ENCODE measurements at regions not wholly inside any gene's neighbourhood (a gene's known extent, or its start where the extent isn't known, plus 50 kb on each side); places are given as distances from the start of the nearest gene placed in this dataset.
"Not testable (repeated sequence)": the region's sequence is repeated elsewhere in the genome, so short reads cannot be mapped to it uniquely, and the experiment has no call there.

GRCh38 chr10:120111628-120112027 lies 219.1 kb downstream of the SEC23IP start:
- DNase-seq (ENCODE audit: low read depth), result no peak

GRCh38 chr10:120112809-120113208 lies 220.3 kb downstream of the SEC23IP start:
- no peak for DNase-seq (ENCODE audit: low read depth)

DNA sequence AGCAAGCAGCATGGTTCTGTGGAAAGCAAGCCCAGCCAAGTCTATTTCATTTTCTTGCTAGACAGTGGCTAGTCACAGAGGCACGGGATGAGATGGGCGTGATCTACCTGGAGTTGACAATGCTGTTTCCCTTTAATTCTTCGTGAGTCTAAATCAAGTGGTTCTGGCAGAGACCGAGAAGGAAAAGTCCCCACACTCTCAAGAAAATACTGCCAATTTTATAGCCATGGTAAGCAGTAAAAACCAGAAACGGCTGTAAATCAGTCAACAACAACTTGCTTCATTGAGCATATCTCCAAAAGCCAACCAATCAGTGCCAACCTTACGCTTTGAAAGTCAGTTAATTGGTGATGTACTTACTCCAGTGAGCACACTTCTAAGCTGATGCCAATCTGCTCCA lies 223.4 kb downstream of the SEC23IP start:
- no peak for DNase-seq (ENCODE audit: low read depth)

DNA sequence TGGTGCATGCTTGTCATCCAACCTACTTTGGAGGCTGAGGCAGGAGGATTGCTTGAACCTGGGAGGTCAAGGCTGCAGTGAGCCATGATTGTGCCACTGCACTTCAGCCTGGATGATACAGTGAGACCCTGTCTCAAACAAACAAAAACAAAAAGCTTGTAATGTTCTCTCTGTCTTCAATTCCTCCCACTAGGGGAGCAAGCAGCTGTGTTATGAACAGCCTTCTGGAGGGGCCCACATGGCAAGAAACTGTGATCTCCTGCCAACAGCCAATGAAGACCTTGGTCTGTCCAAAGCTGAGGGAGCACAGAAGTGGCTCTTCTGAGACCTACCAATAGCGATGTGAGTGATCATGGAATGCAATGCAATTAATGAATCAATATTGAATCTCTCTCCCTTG lies 229.2 kb downstream of the SEC23IP start:
- no peak for DNase-seq (ENCODE audit: low read depth)

DNA sequence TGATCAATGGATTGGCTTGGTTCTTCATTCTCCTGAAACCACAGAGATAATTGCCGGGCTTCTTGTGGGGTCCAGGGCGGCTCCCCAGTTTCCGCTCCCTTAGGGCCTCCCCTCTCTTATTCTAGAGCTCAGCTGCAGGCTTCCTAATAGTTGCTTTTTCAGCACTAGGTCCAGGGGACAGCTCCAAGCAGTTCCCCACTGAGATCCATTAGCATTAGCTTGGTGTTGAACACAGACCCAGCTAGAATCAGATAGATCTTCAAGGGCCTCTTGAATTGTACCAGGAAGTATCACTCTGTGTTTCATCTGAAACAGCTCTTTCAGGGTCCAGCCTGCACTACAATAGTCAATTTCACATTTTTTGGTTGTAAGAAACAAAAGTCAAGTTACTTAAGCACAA lies 238.7 kb downstream of the SEC23IP start:
- DNase-seq (ENCODE audit: low read depth), result no peak

- no peak for DNase-seq (ENCODE audit: low read depth)
These were observed 240.3 kb downstream of the SEC23IP start for GRCh38 chr10:120132811-120133210.

DNA sequence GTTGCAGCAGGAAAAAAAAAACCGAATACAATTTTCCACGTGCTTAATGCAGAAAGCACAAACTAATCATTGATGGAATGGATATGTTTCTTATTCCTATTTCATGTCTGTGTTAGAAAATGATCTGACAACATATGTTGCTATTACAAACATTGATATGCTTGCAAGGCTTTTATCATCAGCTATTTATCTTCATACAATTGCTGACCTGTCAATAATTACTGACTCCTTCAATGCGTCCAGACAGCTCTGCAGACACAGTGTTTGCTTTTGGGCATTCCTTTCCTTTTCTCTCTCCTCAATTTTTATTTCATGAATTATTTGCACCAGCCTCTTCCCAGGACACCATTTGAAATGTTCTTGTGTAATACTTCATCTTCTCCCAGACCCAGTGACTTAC lies 246.2 kb downstream of the SEC23IP start:
- DNase-seq (ENCODE audit: low read depth), result no peak

GRCh38 chr10:120145107-120145506 lies 252.6 kb downstream of the SEC23IP start:
- no peak for DNase-seq (ENCODE audit: low read depth)

- no peak for DNase-seq (ENCODE audit: low read depth)
These were observed 264.2 kb downstream of the SEC23IP start for GRCh38 chr10:120156614-120157274.

- DNase-seq (ENCODE audit: low read depth), result no peak
These were observed 268.6 kb downstream of the SEC23IP start for GRCh38 chr10:120161111-120161510.

GRCh38 chr10:120162471-120162870 lies 269.9 kb downstream of the SEC23IP start:
- no peak for DNase-seq (ENCODE audit: low read depth)

DNA sequence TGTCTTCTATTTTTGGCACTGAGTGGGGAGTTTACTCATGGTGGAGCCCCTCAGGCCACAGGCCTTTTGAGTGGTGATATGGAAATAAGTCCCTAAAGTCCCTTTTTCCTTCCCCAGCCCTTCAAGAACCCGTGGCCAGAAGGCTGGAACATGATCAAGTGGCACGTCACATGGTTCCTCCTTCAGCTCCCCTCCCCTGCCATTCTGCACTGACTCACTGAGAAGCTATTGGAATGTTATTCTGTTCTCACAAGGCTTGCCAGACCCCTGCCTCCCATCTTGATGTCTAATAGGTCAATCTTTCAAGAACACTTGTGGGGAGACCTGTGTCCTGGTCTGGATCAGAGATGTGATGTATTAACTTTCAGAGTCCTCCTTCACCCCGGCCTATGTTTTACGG lies 279.8 kb downstream of the SEC23IP start:
- no peak for DNase-seq (ENCODE audit: low read depth)

DNA sequence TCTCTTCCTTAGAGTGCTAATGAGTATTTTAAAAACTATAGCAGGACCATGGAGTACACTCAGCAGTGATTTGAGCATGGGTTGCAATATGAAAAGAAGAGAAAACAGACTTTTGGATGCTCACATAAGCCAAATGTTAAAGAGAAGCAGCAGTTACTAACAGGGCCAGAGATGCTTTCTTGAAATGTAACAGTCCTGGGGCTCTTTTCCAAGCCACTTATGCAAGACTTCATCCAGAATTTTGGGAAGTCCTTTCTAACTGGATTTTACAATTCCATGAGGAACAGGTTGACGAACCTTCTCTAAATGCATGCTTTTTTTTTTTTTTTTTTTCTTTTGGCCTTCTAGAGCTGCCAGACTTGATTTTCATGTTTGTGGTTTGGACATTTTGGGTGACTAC lies 282.0 kb downstream of the SEC23IP start:
- DNase-seq (ENCODE audit: low read depth), result no peak

GRCh38 chr10:120177330-120177729 lies 279.7 kb upstream of the PLPP4 start:
- DNase-seq (ENCODE audit: low read depth), result no peak

DNA sequence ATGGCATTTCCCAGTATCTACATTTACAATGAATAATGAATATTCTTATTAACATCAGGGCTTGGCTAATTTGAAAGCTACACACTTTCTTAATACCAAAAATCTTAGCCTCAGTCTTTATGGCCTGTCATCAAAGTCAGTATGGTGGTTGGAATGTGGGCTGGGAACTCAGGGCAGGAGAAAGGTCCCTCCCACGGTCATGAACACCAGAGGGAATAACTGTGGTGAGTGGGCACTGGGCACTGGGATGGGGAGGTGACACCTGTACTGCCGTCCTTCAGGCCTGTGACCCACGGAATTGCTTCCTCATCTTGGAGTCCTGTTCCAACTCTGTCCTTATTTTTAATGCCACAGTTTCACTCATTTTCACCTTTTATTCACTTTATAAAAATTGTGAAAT lies 276.9 kb upstream of the PLPP4 start:
- DNase-seq (ENCODE audit: low read depth), result no peak

GRCh38 chr10:120181154-120181553 lies 275.9 kb upstream of the PLPP4 start:
- no peak for DNase-seq (ENCODE audit: low read depth)

GRCh38 chr10:120182431-120182830 lies 274.6 kb upstream of the PLPP4 start:
- no peak for DNase-seq (ENCODE audit: low read depth)

GRCh38 chr10:120183546-120183945 lies 273.5 kb upstream of the PLPP4 start:
- DNase-seq (ENCODE audit: low read depth), result no peak

GRCh38 chr10:120184547-120185337 lies 272.3 kb upstream of the PLPP4 start:
- no peak for DNase-seq (ENCODE audit: low read depth)

- DNase-seq (ENCODE audit: low read depth), result no peak
These were observed 270.5 kb upstream of the PLPP4 start for GRCh38 chr10:120186506-120186905.

DNA sequence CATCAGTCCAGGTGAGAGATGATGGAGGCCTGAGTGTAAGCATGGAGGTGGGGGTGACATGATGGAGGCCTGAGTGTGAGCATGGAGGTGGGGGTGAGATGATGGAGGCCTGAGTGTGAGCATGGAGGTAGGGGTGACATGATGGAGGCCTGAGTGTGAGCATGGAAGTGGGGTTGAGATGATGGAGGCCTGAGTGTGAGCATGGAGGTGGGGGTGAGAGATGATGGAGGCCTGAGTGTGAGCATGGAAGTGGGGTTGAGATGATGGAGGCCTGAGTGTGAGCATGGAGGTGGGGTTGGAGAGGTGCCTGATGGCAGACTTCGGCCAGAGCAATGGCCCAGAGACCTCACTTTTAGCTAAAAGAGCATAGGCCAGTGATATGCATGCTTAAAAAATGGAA lies 269.9 kb upstream of the PLPP4 start:
- not testable (repeated sequence) for DNase-seq (ENCODE audit: low read depth)

GRCh38 chr10:120188950-120189349 lies 268.1 kb upstream of the PLPP4 start:
- no peak for DNase-seq (ENCODE audit: low read depth)

DNA sequence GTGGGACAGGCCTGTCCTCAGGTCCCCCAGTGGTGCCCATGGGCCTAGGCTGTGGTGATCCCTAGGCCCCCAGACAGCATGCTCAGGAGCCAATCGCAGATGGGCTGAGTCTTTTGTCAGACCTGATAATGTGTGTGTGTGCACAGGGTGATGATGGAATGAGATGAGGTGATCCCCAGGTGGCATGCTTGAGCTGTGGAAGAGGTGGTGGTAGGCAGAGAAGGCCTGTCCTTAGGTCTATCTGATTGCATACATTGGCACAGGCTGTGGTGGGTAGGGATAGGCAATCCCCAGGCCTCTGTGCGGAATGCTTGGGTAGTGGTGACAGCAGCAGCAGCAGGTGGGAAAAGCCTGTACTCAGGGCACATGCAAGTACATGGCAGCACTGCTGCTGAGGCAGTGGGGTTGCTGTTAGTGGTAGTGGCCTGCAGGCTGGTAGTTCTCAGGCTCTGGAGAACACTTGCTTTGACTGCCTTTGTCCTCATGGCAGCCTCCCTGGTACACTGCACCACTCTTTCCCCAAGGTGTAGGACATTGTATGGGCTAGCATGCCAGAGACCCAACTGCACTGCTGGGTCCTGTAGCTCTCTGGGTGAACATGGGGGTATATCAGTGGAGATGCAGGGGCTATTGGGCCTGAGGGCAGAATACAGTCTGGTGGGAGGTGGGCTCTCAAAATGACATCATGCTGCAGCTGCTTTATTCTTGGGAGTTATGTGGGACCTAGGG lies 260.9 kb upstream of the PLPP4 start:
- DNase-seq (ENCODE audit: low read depth), result no peak

Data from activated T-cell treated with anti-CD3 and anti-CD28 coated beads for 1 hour (primary cell).